Body of pancreas (tissue), 4 donors: ENCODE measurements at regions not wholly inside any gene's neighbourhood (a gene's known extent, or its start where the extent isn't known, plus 50 kb on each side); places are given as distances from the start of the nearest gene placed in this dataset.

ENCODE experiments used
- POLR2A ChIP-seq, 3 donors: fragments of 450-650 bp; IDR thresholded peaks; one replicate each; pipeline ENCODE4 v1.6.1; 2016; ENCODE audit warnings: antibody characterized with exemption in 3 of 3, mild to moderate bottlenecking in 2 of 3
- TF ChIP-seq, protein P1 (sequence below), 7 experiments: fragments of 450-650 bp in 4 of 7; fragments of 200-600 bp in 3 of 7; sonication (generic) in 3 of 7; IDR thresholded peaks; one replicate each; pipeline ENCODE4 v1.5.1; 2016 to 2019; ENCODE audit warnings: antibody characterized with exemption in 7 of 7

DNA sequence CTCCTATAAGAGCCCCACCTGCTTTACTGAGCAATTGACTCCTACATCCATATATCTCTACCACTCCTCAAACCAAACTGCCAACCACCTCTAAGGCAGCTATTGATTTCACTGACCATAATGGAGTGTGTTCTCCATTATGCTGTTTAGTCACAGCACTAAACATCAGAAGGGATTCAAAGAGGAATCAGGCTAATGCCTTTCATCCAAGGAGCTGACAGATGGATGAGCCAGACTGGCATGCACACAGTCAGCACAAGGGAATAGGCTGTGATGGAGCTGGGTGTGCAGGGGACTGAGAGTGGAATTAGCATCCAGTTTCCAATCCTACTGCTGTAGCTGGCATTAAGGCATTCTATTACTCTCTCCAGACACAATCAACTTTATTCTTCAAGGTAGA lies 88.7 kb upstream of the CCL2 start:
- TF ChIP-seq, protein P1, sequence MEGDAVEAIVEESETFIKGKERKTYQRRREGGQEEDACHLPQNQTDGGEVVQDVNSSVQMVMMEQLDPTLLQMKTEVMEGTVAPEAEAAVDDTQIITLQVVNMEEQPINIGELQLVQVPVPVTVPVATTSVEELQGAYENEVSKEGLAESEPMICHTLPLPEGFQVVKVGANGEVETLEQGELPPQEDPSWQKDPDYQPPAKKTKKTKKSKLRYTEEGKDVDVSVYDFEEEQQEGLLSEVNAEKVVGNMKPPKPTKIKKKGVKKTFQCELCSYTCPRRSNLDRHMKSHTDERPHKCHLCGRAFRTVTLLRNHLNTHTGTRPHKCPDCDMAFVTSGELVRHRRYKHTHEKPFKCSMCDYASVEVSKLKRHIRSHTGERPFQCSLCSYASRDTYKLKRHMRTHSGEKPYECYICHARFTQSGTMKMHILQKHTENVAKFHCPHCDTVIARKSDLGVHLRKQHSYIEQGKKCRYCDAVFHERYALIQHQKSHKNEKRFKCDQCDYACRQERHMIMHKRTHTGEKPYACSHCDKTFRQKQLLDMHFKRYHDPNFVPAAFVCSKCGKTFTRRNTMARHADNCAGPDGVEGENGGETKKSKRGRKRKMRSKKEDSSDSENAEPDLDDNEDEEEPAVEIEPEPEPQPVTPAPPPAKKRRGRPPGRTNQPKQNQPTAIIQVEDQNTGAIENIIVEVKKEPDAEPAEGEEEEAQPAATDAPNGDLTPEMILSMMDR (IDR thresholded peaks at IDR 0.05), result no peak
- TF ChIP-seq POLR2A (IDR thresholded peaks at IDR 0.05), result no peak
